DND-41 (cell line): ENCODE measurements at regions not wholly inside any gene's neighbourhood (a gene's known extent, or its start where the extent isn't known, plus 50 kb on each side); places are given as distances from the start of the nearest gene placed in this dataset.

Experiments used
- ATAC-seq: fragments of 200-7000 bp; cut with Tn5 transposase; 3 replicates; pipeline ENCODE4 v1.9.1; 2021; ENCODE audit warnings: low read depth; ENCODE audit not compliant: insufficient read depth
- DNase-seq: peaks from one replicate; pipeline ENCODE4 v3.0.0-alpha.2; 2020
- H2AFZ ChIP-seq: 2 replicates; pipeline ENCODE4 v1.6.0; 2012; ENCODE audit warnings: low read depth, low read length
- H3K27ac ChIP-seq: 2 replicates; pipeline ENCODE4 v1.5.1; 2012; ENCODE audit warnings: low read length, inconsistent platforms
- H3K27me3 ChIP-seq: fragments of 200-600 bp; sonication (generic); 2 replicates; pipeline ENCODE4 v1.6.0; 2012; ENCODE audit warnings: low read length, mild to moderate bottlenecking, inconsistent platforms; ENCODE audit not compliant: insufficient read depth, poor library complexity
- H3K36me3 ChIP-seq: 2 replicates; pipeline ENCODE4 v1.5.1; 2012; ENCODE audit warnings: low read length, inconsistent platforms; ENCODE audit not compliant: insufficient read depth
- H3K4me1 ChIP-seq: 2 replicates; pipeline ENCODE4 v1.5.1; 2012; ENCODE audit warnings: mild to moderate bottlenecking, low read length; ENCODE audit not compliant: insufficient read depth
- H3K4me2 ChIP-seq: 2 replicates; pipeline ENCODE4 v1.6.0; 2012; ENCODE audit warnings: mild to moderate bottlenecking, moderate library complexity, low read length, inconsistent platforms; ENCODE audit not compliant: insufficient read depth
- H3K4me3 ChIP-seq, 2 experiments: fragments of 200-600 bp in 1 of 2; shearing (Covaris generic) in 1 of 2; 2 replicates each; pipeline ENCODE4 v1.5.1; 2012 to 2016; ENCODE audit warnings: inconsistent platforms in 2 of 2, low read length in 2 of 2, mild to moderate bottlenecking in 2 of 2, low read depth in 1 of 2, moderate library complexity in 1 of 2
- H3K79me2 ChIP-seq: 2 replicates; pipeline ENCODE4 v1.6.0; 2012; ENCODE audit warnings: low read length, inconsistent platforms; ENCODE audit not compliant: insufficient read depth
- H3K9ac ChIP-seq: 2 replicates; pipeline ENCODE4 v1.6.0; 2012; ENCODE audit warnings: low read depth, mild to moderate bottlenecking, inconsistent platforms, low read length, moderate library complexity
- H3K9me3 ChIP-seq: 2 replicates; pipeline ENCODE4 v1.5.1; 2012; ENCODE audit warnings: low read length, moderate library complexity, mild to moderate bottlenecking, inconsistent platforms; ENCODE audit not compliant: insufficient read depth, severe bottlenecking
- H4K20me1 ChIP-seq: 2 replicates; pipeline ENCODE4 v1.6.0; 2012; ENCODE audit warnings: low read length; ENCODE audit not compliant: insufficient read depth
- CTCF ChIP-seq: IDR thresholded peaks from 2 replicates; pipeline ENCODE4 v1.5.1; 2012; ENCODE audit warnings: borderline replicate concordance, low read length, moderate library complexity, mild to moderate bottlenecking; ENCODE audit not compliant: poor library complexity, severe bottlenecking; ENCODE audit errors: extremely low read depth
- EZH2 ChIP-seq: IDR thresholded peaks from 3 replicates; pipeline ENCODE4 v1.6.1; 2012; ENCODE audit warnings: borderline replicate concordance, low read depth, mild to moderate bottlenecking, moderate library complexity, low read length, inconsistent platforms; ENCODE audit not compliant: severe bottlenecking

DNA sequence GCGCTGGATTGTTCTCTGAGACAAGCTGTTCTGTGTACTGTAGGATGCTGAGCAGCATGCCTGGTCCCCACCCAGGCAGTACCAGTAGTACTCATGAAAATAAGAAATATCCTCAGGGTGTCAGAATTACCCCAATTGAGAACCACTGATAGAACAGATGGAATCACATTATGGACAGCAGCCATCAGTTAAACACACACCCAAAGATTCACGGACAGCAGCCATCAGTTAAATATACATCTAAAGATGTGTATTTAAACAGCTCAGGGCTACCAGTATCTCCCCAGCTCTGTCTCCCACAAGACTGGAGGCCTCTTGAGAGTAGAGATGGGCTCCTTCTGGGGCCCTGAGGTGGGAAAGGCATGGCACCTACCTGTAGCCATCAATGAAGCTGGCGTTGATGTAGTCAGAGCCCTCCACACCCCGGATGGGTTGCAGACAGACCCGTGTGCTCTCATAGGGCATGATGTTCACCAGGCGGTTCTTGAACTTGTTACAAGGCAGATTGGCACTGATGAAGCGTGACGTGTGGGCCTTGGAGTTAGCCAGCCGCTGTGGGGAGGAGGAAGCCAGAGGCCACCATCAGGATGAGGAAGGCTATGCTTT, 129.3 kb downstream of the PTPRS start:
- no peak overlapping the region for H2AFZ ChIP-seq
- TF ChIP-seq EZH2 (no peak), CTCF (no peak)
- H3K36me3 ChIP-seq = no peaks in the 10 kb centered on the region
- no peaks in the 10 kb centered on the region for H4K20me1 ChIP-seq
- H3K27me3 ChIP-seq = no peaks in the 10 kb centered on the region
- DNase-seq (no peak), ATAC-seq (no peak)
- H3K9ac ChIP-seq = no peak overlapping the region
- H3K4me1 ChIP-seq = no peaks in the 10 kb centered on the region
- no peaks in the 10 kb centered on the region for H3K9me3 ChIP-seq
- H3K79me2 ChIP-seq = no peaks in the 10 kb centered on the region
- H3K4me3 ChIP-seq = no peak overlapping the region
- no peak overlapping the region for H3K4me2 ChIP-seq
- H3K27ac ChIP-seq = no peak overlapping the region

- Histone ChIP-seq H3K79me2 (no peaks in the 10 kb centered on the region), H3K9ac (no peak overlapping the region), H3K27me3 (no peaks in the 10 kb centered on the region), H4K20me1 (no peaks in the 10 kb centered on the region), H2AFZ (no peak overlapping the region), H3K4me3 (no peak overlapping the region), H3K36me3 (no peaks in the 10 kb centered on the region), H3K4me1 (no peaks in the 10 kb centered on the region), H3K27ac (no peak overlapping the region), H3K9me3 (no peaks in the 10 kb centered on the region), H3K4me2 (no peak overlapping the region)
- no peak for DNase-seq
- TF ChIP-seq EZH2 = no peak
- no peak for TF ChIP-seq CTCF
- ATAC-seq = no peak
These were observed 130.1 kb downstream of the PTPRS start for GRCh38 chr19:5210556-5210955.

DNA sequence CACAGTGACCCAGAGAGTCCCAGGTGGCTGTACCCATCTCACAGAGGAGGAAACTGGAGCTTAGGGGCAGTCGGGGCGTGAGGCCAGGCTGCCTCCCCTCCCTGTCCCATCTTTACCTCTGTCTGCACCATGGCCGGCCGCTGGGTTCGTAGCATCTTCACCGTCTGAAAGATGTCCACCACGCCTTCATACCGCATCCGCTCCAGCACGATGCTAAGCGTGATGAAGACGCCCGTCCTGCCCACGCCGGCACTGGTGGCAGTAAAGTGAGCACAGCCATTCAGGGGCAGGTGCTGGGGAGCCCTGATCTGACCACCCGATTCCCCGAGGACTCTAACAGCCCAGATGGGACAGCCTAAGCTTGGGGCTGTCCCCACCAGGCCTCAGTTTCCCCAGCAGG, 132.8 kb downstream of the PTPRS start:
- H3K9ac ChIP-seq = no peak overlapping the region
- no peak for DNase-seq
- no peak overlapping the region for H3K4me3 ChIP-seq
- TF ChIP-seq CTCF (no peak), EZH2 (no peak)
- H3K79me2 ChIP-seq = no peaks in the 10 kb centered on the region
- no peaks in the 10 kb centered on the region for H4K20me1 ChIP-seq
- no peaks in the 10 kb centered on the region for H3K36me3 ChIP-seq
- ATAC-seq = no peak
- H3K4me1 ChIP-seq = no peaks in the 10 kb centered on the region
- no peaks in the 10 kb centered on the region for H3K9me3 ChIP-seq
- no peak overlapping the region for H2AFZ ChIP-seq
- no peak overlapping the region for H3K27ac ChIP-seq
- H3K27me3 ChIP-seq = no peaks in the 10 kb centered on the region
- no peak overlapping the region for H3K4me2 ChIP-seq

DNA sequence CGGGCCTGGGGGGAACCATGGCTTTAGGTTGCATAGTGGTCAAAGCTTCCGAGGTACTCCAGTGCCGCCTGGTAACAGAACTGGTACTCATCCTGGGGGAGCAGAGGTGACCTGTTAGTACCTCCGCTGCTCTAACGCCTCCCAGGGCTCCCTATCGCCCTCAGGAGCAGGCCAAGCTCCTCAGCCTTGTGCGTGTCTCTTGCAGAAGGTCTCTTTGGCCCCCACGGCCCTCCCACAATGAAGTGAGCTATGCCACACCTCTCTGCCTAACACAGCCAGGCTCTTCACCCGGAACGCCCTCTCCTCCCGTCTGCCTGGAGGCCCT, 133.9 kb downstream of the PTPRS start:
- TF ChIP-seq CTCF (no peak), EZH2 (no peak)
- H3K4me3 ChIP-seq = no peak overlapping the region
- H3K27me3 ChIP-seq = no peaks in the 10 kb centered on the region
- ATAC-seq (no peak), DNase-seq (no peak)
- no peak overlapping the region for H3K9ac ChIP-seq
- H3K4me2 ChIP-seq = no peak overlapping the region
- no peaks in the 10 kb centered on the region for H3K9me3 ChIP-seq
- no peaks in the 10 kb centered on the region for H4K20me1 ChIP-seq
- no peak overlapping the region for H2AFZ ChIP-seq
- H3K79me2 ChIP-seq = no peaks in the 10 kb centered on the region
- no peaks in the 10 kb centered on the region for H3K4me1 ChIP-seq
- no peaks in the 10 kb centered on the region for H3K36me3 ChIP-seq
- H3K27ac ChIP-seq = no peak overlapping the region
